ENCODE measurements at regions not wholly inside any gene's neighbourhood (a gene's known extent, or its start where the extent isn't known, plus 50 kb on each side); places are given as distances from the start of the nearest gene placed in this dataset.

DNA sequence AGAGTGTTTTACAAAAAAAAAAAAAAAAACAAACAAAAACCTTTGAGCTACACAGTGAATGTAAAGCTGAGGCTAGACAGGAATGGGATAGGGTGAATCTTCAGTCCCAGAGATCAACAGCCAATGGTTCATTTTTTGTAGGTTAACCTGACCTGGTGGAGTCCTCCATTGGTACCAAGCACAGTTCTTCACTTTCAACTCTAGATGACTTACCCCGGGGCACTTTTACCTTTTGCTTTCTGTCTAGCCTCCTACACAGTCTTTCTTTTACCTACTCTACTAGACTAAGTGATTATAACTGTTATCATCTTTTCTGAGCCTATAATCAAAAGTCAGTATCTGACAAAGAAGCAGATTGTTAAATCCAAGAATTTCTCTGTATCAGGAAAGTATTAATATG, 50.9 kb downstream of the ANXA2R start:
- Histone ChIP-seq H3K9me3 (peaks cover 0 to 43% (median 14%) of the 10 kb centered on the region in 4 donors), H3K27ac (peak overlapping the region in 1 of 5 donors; percentile 89), H3K4me1 (peaks cover 5 to 15% (median 10%) of the 10 kb centered on the region in 4 donors), H3K36me3 (no peaks in the 10 kb centered on the region), H3K27me3 (peaks cover 28 to 93% (median 42%) of the 10 kb centered on the region in 3 donors), H3K4me3 (no peak overlapping the region)
- WGBS, 5 donors = 69 to 88% (median 76%) methylated on average over 1 of the region's 1 CpG
- intact Hi-C loops (cut with DNase I; ENCODE audit: low total_unique reads) = no loop called here
- TF ChIP-seq, protein P1, sequence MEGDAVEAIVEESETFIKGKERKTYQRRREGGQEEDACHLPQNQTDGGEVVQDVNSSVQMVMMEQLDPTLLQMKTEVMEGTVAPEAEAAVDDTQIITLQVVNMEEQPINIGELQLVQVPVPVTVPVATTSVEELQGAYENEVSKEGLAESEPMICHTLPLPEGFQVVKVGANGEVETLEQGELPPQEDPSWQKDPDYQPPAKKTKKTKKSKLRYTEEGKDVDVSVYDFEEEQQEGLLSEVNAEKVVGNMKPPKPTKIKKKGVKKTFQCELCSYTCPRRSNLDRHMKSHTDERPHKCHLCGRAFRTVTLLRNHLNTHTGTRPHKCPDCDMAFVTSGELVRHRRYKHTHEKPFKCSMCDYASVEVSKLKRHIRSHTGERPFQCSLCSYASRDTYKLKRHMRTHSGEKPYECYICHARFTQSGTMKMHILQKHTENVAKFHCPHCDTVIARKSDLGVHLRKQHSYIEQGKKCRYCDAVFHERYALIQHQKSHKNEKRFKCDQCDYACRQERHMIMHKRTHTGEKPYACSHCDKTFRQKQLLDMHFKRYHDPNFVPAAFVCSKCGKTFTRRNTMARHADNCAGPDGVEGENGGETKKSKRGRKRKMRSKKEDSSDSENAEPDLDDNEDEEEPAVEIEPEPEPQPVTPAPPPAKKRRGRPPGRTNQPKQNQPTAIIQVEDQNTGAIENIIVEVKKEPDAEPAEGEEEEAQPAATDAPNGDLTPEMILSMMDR (IDR thresholded peaks at IDR 0.05) = no peak
- no peak for TF ChIP-seq POLR2AphosphoS5 (IDR thresholded peaks at IDR 0.05)
- TF ChIP-seq POLR2A (IDR thresholded peaks at IDR 0.05) = no peak
- TF ChIP-seq EP300 (IDR thresholded peaks at IDR 0.05) = no peak
- no peak for DNase-seq

- Histone ChIP-seq H3K27ac (no peak overlapping the region), H3K9me3 (peaks cover 0 to 37% (median 14%) of the 10 kb centered on the region in 4 donors), H3K4me3 (no peak overlapping the region), H3K4me1 (peaks cover 5 to 15% (median 10%) of the 10 kb centered on the region in 4 donors), H3K36me3 (no peaks in the 10 kb centered on the region), H3K27me3 (peaks cover 22 to 93% (median 36%) of the 10 kb centered on the region in 3 donors)
- TF ChIP-seq POLR2A (IDR thresholded peaks at IDR 0.05) (no peak), EP300 (IDR thresholded peaks at IDR 0.05) (no peak), POLR2AphosphoS5 (IDR thresholded peaks at IDR 0.05) (no peak)
- TF ChIP-seq, protein P1 (IDR thresholded peaks at IDR 0.05) = no peak
- 91 to 95% (median 95%) methylated on average over 2 of the region's 2 CpGs for WGBS, 5 donors
- no peak for DNase-seq
- intact Hi-C loops (cut with DNase I; ENCODE audit: low total_unique reads) = no loop called here
Measured at GRCh38 chr5:42988568-42988967, 51.6 kb downstream of the ANXA2R start.

- intact Hi-C loops (cut with DNase I; ENCODE audit: low total_unique reads) = no loop called here
- TF ChIP-seq EP300 (IDR thresholded peaks at IDR 0.05) (no peak), POLR2AphosphoS5 (IDR thresholded peaks at IDR 0.05) (no peak), POLR2A (IDR thresholded peaks at IDR 0.05) (no peak)
- TF ChIP-seq, protein P1 (IDR thresholded peaks at IDR 0.05) = no peak
- H3K4me1 ChIP-seq = no peaks in the 10 kb centered on the region
- H3K9me3 ChIP-seq = peaks cover 0 to 19% (median 7%) of the 10 kb centered on the region in 4 donors
- no peaks in the 10 kb centered on the region for H3K36me3 ChIP-seq
- H3K27ac ChIP-seq = no peak overlapping the region
- no peak overlapping the region for H3K4me3 ChIP-seq
- DNase-seq = no peak
- H3K27me3 ChIP-seq = peaks cover 0 to 78% (median 16%) of the 10 kb centered on the region in 3 donors
- WGBS, 5 donors = 70 to 85% (median 77%) methylated on average over 2 of the region's 2 CpGs
Measured at GRCh38 chr5:42985129-42986037, 54.7 kb downstream of the ANXA2R start.

DNA sequence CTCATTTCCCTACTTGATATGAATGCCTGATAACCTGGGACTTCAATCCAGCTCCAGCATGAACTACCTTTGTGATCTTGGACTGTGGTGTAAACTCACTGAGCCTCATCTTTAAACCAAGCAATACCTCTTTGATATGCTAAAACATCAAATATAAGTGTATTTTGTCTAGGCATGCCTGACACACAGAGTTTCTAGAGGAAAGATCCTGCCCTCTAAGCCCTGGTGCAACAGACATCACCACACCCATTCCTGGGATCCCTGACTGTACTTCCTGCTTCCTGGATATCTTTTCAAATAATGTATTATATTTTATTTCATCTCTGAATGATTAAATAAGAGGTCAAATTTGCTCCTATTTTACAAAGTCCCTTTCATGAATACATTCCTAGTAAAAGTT, 55.8 kb downstream of the ANXA2R start:
- Histone ChIP-seq H3K9me3 (peaks cover 0 to 13% (median 6%) of the 10 kb centered on the region in 4 donors), H3K4me3 (no peak overlapping the region), H3K36me3 (no peaks in the 10 kb centered on the region), H3K4me1 (no peaks in the 10 kb centered on the region), H3K27me3 (peaks cover 0 to 67% (median 9%) of the 10 kb centered on the region in 3 donors), H3K27ac (no peak overlapping the region)
- intact Hi-C loops (cut with DNase I; ENCODE audit: low total_unique reads) = no loop called here
- TF ChIP-seq POLR2A (IDR thresholded peaks at IDR 0.05) = no peak
- TF ChIP-seq EP300 (IDR thresholded peaks at IDR 0.05) = no peak
- TF ChIP-seq POLR2AphosphoS5 (IDR thresholded peaks at IDR 0.05) = no peak
- TF ChIP-seq, protein P1 (IDR thresholded peaks at IDR 0.05) = no peak
- no peak for DNase-seq
